ENCODE measurements at regions not wholly inside any gene's neighbourhood (a gene's known extent, or its start where the extent isn't known, plus 50 kb on each side); places are given as distances from the start of the nearest gene placed in this dataset.

- TF ChIP-seq POLR2A (IDR thresholded peaks at IDR 0.05; ENCODE audit: extremely low read depth, insufficient read length) = no peak
- no peak for TF ChIP-seq CTCF (IDR thresholded peaks at IDR 0.05; ENCODE audit: low read depth, low read length)
- no peak for TF ChIP-seq MYC (IDR thresholded peaks at IDR 0.05; ENCODE audit: low read depth, low read length)
- no peak for TF ChIP-seq MAX (IDR thresholded peaks at IDR 0.05; ENCODE audit: low read depth, low read length)
Observed at GRCh38 chr9:19989213-19989612, 200.4 kb upstream of the SLC24A2 start.
